Hepatocyte (in vitro differentiated cells): ENCODE measurements at regions not wholly inside any gene's neighbourhood (a gene's known extent, or its start where the extent isn't known, plus 50 kb on each side); places are given as distances from the start of the nearest gene placed in this dataset.

Experiments
- EZH2 ChIP-seq: fragments of 200-600 bp; sonication (generic); IDR thresholded peaks from 2 replicates; pipeline ENCODE4 v1.6.1; 2016; ENCODE audit warnings: antibody characterized with exemption, mild to moderate bottlenecking, borderline replicate concordance
- TF ChIP-seq, protein P1 (sequence below): fragments of 200-600 bp; sonication (generic); IDR thresholded peaks from 2 replicates; pipeline ENCODE4 v1.5.1; 2016; ENCODE audit warnings: antibody characterized with exemption, mild to moderate bottlenecking; ENCODE audit not compliant: poor library complexity

DNA sequence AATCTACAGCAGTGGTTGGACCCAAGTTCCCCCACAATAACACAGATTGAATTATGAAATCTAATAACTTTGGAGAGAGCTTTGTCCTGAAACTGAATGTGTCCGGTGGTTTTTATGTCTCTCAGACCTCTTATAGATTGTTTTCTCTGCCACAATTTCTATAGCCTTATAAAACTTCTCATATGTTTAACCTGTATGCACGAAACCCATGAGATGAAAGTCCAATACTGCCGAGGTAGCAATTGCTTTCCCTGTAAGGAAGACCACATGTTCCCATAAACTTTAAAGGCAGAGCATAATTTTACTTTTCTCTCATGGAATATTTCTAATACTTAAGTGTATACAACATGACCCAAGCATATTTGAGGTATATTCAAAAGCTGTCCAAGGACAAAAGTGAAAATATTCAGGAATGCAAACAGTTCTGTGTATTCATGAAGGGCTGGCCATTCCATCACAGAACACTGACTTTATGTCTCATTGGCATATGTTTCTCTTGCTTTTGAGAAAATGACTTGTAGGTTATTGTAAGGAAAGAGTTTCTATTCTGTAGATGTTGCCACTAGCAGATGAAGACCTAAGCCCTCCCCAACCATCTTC, 94.4 kb upstream of the TLE4 start:
- TF ChIP-seq, protein P1, sequence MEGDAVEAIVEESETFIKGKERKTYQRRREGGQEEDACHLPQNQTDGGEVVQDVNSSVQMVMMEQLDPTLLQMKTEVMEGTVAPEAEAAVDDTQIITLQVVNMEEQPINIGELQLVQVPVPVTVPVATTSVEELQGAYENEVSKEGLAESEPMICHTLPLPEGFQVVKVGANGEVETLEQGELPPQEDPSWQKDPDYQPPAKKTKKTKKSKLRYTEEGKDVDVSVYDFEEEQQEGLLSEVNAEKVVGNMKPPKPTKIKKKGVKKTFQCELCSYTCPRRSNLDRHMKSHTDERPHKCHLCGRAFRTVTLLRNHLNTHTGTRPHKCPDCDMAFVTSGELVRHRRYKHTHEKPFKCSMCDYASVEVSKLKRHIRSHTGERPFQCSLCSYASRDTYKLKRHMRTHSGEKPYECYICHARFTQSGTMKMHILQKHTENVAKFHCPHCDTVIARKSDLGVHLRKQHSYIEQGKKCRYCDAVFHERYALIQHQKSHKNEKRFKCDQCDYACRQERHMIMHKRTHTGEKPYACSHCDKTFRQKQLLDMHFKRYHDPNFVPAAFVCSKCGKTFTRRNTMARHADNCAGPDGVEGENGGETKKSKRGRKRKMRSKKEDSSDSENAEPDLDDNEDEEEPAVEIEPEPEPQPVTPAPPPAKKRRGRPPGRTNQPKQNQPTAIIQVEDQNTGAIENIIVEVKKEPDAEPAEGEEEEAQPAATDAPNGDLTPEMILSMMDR = no peak
- TF ChIP-seq EZH2 = no peak
